Stimulated activated naive CD8-positive, alpha-beta T cell treated with anti-CD3 and anti-CD28 coated beads, Interleukin-15, Interleukin-2, amounts not matched to agents 100 ng/mL and 50 ng/mL, for 24 hours (primary cell): ENCODE measurements at regions not wholly inside any gene's neighbourhood (a gene's known extent, or its start where the extent isn't known, plus 50 kb on each side); places are given as distances from the start of the nearest gene placed in this dataset.

ENCODE experiments used
- H3K27ac Mint-ChIP-seq: one replicate; pipeline ENCODE4 v1.8.0; 2021; ENCODE audit warnings: mild to moderate bottlenecking, mixed read lengths
- H3K27me3 Mint-ChIP-seq: one replicate; pipeline ENCODE4 v1.8.0; 2021; ENCODE audit warnings: mixed read lengths
- H3K36me3 Mint-ChIP-seq: one replicate; pipeline ENCODE4 v1.8.0; 2021; ENCODE audit warnings: low read depth, mixed read lengths
- H3K4me1 Mint-ChIP-seq: one replicate; pipeline ENCODE4 v1.8.0; 2021; ENCODE audit warnings: low read depth, mixed read lengths
- H3K4me3 Mint-ChIP-seq: one replicate; pipeline ENCODE4 v1.8.0; 2021; ENCODE audit warnings: mild to moderate bottlenecking, mixed read lengths
- H3K9me3 Mint-ChIP-seq: one replicate; pipeline ENCODE4 v1.8.0; 2021; ENCODE audit warnings: mixed read lengths

- Mint-ChIP-seq H3K36me3 (no peaks in the 10 kb centered on the region), H3K4me3 (no peak overlapping the region), H3K27me3 (no peaks in the 10 kb centered on the region), H3K9me3 (peaks cover 12% of the 10 kb centered on the region), H3K4me1 (no peaks in the 10 kb centered on the region), H3K27ac (no peak overlapping the region)
Measured at GRCh38 chr5:118653183-118653582, 335.2 kb downstream of the DTWD2 start.

- no peak overlapping the region for H3K4me3 Mint-ChIP-seq
- no peaks in the 10 kb centered on the region for H3K36me3 Mint-ChIP-seq
- H3K4me1 Mint-ChIP-seq, result no peaks in the 10 kb centered on the region
- peaks cover 2% of the 10 kb centered on the region for H3K9me3 Mint-ChIP-seq
- no peak overlapping the region for H3K27ac Mint-ChIP-seq
- no peaks in the 10 kb centered on the region for H3K27me3 Mint-ChIP-seq
Measured at GRCh38 chr5:118651002-118651401, 337.3 kb downstream of the DTWD2 start.

DNA sequence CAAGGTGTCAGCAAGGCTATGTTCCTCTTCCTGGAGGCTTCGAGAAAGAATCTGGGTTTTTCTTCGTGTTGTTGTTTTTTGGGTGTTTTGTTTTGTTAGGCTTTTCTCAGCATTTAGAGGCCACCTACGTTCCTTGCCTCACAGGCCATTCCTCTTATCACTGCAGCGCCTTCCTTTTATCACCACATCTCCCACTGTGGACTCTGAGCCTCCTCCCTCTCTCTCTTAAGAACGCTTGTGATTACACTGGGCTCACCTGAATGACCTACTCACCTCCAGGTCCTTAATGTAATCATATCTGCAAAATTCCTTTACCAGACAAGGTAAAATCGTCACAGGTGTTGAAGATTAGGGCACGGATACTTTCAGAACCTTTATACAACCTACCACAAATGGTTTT is 340.8 kb downstream of the DTWD2 start:
- Mint-ChIP-seq H3K4me3 (no peak overlapping the region), H3K36me3 (no peaks in the 10 kb centered on the region), H3K4me1 (no peaks in the 10 kb centered on the region), H3K27me3 (no peaks in the 10 kb centered on the region), H3K27ac (no peak overlapping the region), H3K9me3 (peaks cover 10% of the 10 kb centered on the region)

GRCh38 chr5:118646917-118647316 is 341.4 kb downstream of the DTWD2 start:
- Mint-ChIP-seq H3K4me1 (no peaks in the 10 kb centered on the region), H3K27ac (no peak overlapping the region), H3K9me3 (peaks cover 10% of the 10 kb centered on the region), H3K27me3 (no peaks in the 10 kb centered on the region), H3K36me3 (no peaks in the 10 kb centered on the region), H3K4me3 (no peak overlapping the region)

- Mint-ChIP-seq H3K27me3 (peaks cover 3% of the 10 kb centered on the region), H3K36me3 (no peaks in the 10 kb centered on the region)
Measured at GRCh38 chr5:118637947-118638670, 350.2 kb downstream of the DTWD2 start.

DNA sequence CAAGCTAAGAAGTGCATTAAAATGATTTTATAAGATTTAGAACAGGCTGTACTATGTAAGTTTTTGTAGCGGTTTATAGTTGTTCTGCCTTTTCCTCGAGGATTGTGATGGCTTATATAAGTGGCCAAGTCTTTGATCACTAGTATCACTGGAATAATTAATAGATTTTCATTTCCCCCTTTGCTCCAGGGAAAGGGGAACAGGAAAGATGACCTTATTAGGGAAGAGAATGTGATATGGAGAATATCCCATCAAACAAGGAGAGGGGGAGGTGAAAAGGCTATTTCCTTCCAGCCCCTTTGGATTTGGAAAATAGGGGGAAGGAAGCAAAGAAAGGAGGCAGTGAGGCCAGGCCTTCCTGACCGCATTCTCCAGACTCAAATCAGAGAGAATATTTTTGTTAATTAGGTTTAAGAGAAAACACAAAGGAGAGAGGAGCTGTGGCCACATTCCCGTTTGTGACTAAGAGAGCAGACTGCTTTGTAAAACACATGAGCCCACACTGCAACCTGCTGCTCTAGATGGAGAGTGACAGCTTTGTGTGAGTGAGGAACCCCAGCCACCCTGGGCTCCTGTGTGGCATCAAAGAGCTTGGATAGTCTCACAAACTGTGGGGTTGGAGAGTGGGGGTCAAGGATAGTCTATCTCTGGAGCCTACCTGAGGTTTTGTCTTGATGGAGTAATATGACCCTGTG is 359.5 kb downstream of the DTWD2 start:
- Mint-ChIP-seq H3K27ac (no peak overlapping the region), H3K27me3 (no peaks in the 10 kb centered on the region), H3K4me1 (no peaks in the 10 kb centered on the region)

More at GRCh38 chr5:118637947-118638670, 350.2 kb downstream of the DTWD2 start:
- Mint-ChIP-seq H3K27ac (no peak overlapping the region), H3K9me3 (peaks cover 14% of the 10 kb centered on the region), H3K4me3 (no peak overlapping the region), H3K4me1 (no peaks in the 10 kb centered on the region)

DNA sequence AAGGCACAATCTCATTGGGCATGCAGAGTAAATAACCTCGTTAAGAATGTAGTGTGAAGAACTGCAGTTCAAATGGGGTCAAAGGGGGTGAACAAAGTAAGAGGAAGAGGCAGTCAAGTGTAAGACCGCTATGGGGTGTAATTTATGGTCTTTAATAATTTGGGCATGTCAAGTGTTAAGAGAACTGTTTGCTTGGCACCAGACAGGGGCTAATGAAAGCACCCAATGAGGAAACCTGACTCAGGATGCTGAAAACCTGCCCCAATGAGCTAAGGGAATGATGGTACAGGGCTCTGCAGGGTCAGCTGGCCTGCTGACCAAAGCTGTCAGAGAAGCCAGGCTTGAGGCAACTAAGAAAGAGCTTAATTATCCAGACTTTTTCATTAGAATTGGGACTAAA is 368.1 kb downstream of the DTWD2 start:
- no peak overlapping the region for H3K4me3 Mint-ChIP-seq
- no peaks in the 10 kb centered on the region for H3K36me3 Mint-ChIP-seq

More for the DNA sequence above, 359.5 kb downstream of the DTWD2 start:
- H3K9me3 Mint-ChIP-seq, result peaks cover 7% of the 10 kb centered on the region
- no peaks in the 10 kb centered on the region for H3K36me3 Mint-ChIP-seq
- H3K4me3 Mint-ChIP-seq, result no peak overlapping the region

GRCh38 chr5:118619823-118620222 is 368.5 kb downstream of the DTWD2 start:
- Mint-ChIP-seq H3K36me3 (no peaks in the 10 kb centered on the region), H3K27me3 (no peaks in the 10 kb centered on the region), H3K27ac (no peak overlapping the region), H3K4me1 (no peaks in the 10 kb centered on the region), H3K9me3 (no peaks in the 10 kb centered on the region), H3K4me3 (no peak overlapping the region)

More for the DNA sequence above, 368.1 kb downstream of the DTWD2 start:
- Mint-ChIP-seq H3K27ac (no peak overlapping the region), H3K27me3 (no peaks in the 10 kb centered on the region), H3K4me1 (no peaks in the 10 kb centered on the region), H3K9me3 (no peaks in the 10 kb centered on the region)

DNA sequence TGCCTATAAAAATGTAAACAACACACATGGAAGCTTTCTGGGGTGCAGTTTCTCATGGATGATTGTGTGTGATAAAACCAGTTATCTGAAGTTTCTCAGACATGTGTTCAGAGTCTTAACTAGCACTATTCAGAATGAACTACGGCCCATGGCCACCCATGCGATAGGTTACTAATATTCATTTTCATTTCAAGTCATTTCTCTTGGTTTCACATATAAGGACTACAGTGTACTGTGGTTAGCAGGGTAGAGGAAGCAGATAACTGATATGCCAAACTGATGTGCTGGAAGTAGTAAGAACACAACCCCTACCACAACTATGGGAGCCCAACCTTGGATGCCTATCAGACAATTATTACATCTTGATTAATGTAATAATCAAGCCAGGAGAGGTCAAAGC is 372.1 kb downstream of the DTWD2 start:
- no peaks in the 10 kb centered on the region for H3K36me3 Mint-ChIP-seq
- H3K4me3 Mint-ChIP-seq, result no peak overlapping the region
- no peaks in the 10 kb centered on the region for H3K4me1 Mint-ChIP-seq
- H3K27ac Mint-ChIP-seq, result no peak overlapping the region
- H3K9me3 Mint-ChIP-seq, result no peaks in the 10 kb centered on the region
- no peaks in the 10 kb centered on the region for H3K27me3 Mint-ChIP-seq

DNA sequence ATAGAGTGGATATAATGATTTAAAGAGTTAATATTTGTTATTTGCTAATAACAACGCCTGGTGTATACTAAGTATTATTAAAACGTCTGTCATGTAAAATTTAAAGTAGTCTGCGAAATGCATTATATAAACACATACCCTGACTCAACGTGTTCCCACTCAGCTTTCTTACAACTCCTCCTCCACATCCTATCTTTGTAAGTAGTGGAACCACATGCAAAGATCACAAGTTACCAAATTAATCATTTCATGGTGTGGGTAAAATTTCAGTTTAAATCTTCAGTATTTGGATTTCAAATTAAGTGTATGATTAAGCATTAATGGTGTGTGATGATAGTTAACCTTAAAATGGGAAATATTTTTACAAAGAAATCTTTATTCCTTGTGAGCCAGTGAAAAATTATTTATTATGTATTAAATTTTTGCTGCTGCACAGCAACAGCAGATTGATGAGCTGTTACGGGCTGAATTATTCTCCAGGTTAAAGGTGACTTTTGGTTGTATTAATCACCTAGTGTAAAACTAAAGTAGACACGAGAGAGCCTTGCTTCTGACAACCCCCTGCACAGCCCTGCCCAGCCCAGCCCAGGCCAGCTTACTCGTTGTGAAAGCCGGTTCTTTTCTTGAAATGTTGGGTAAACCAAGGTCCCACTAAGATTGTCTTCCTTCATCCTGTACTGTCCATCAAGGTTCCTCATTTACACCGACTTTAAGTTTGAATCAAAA is 373.5 kb downstream of the DTWD2 start:
- H3K9me3 Mint-ChIP-seq, result no peaks in the 10 kb centered on the region
- H3K27ac Mint-ChIP-seq, result no peak overlapping the region
- no peak overlapping the region for H3K4me3 Mint-ChIP-seq
- no peaks in the 10 kb centered on the region for H3K27me3 Mint-ChIP-seq
- no peaks in the 10 kb centered on the region for H3K4me1 Mint-ChIP-seq
- H3K36me3 Mint-ChIP-seq, result no peaks in the 10 kb centered on the region

GRCh38 chr5:118611332-118611945 is 376.9 kb downstream of the DTWD2 start:
- no peaks in the 10 kb centered on the region for H3K27me3 Mint-ChIP-seq
- H3K36me3 Mint-ChIP-seq, result no peaks in the 10 kb centered on the region
- H3K4me1 Mint-ChIP-seq, result no peaks in the 10 kb centered on the region
- H3K4me3 Mint-ChIP-seq, result no peak overlapping the region
- no peak overlapping the region for H3K27ac Mint-ChIP-seq
- no peaks in the 10 kb centered on the region for H3K9me3 Mint-ChIP-seq

GRCh38 chr5:118606940-118607339 is 381.4 kb downstream of the DTWD2 start:
- H3K36me3 Mint-ChIP-seq, result no peaks in the 10 kb centered on the region
- no peaks in the 10 kb centered on the region for H3K27me3 Mint-ChIP-seq
- no peak overlapping the region for H3K27ac Mint-ChIP-seq
- no peaks in the 10 kb centered on the region for H3K4me1 Mint-ChIP-seq
- no peak overlapping the region for H3K4me3 Mint-ChIP-seq
- no peaks in the 10 kb centered on the region for H3K9me3 Mint-ChIP-seq

GRCh38 chr5:118605761-118606160 is 382.6 kb downstream of the DTWD2 start:
- Mint-ChIP-seq H3K4me3 (no peak overlapping the region), H3K4me1 (no peaks in the 10 kb centered on the region), H3K36me3 (no peaks in the 10 kb centered on the region), H3K9me3 (no peaks in the 10 kb centered on the region), H3K27ac (no peak overlapping the region), H3K27me3 (no peaks in the 10 kb centered on the region)

DNA sequence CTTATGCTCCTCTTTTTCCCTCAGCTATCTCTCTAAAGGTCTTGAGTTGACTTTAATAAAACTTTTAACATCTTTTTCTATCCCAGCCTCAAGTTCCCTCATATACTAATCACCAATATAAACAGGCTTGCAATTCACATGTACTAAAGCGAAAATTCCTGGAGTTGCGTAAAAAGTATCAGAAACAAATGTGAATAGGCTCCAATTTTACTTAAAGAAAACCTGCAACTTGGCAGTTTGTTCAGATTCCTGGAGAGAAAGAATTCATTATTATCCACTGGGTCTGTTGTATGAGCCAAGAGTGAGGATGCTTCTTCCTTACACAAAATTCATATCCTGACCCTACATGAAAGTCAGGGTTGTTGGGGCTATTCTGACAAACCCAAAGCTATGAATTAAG is 384.2 kb downstream of the DTWD2 start:
- no peak overlapping the region for H3K27ac Mint-ChIP-seq
- H3K27me3 Mint-ChIP-seq, result no peaks in the 10 kb centered on the region
- no peak overlapping the region for H3K4me3 Mint-ChIP-seq
- no peaks in the 10 kb centered on the region for H3K4me1 Mint-ChIP-seq
- H3K9me3 Mint-ChIP-seq, result no peaks in the 10 kb centered on the region
- H3K36me3 Mint-ChIP-seq, result no peaks in the 10 kb centered on the region

GRCh38 chr5:118603278-118603677 is 385.1 kb downstream of the DTWD2 start:
- Mint-ChIP-seq H3K27me3 (no peaks in the 10 kb centered on the region), H3K4me3 (no peak overlapping the region), H3K9me3 (no peaks in the 10 kb centered on the region), H3K27ac (no peak overlapping the region), H3K4me1 (no peaks in the 10 kb centered on the region), H3K36me3 (no peaks in the 10 kb centered on the region)
